ENCODE measurements at regions not wholly inside any gene's neighbourhood (a gene's known extent, or its start where the extent isn't known, plus 50 kb on each side); places are given as distances from the start of the nearest gene placed in this dataset.

DNA sequence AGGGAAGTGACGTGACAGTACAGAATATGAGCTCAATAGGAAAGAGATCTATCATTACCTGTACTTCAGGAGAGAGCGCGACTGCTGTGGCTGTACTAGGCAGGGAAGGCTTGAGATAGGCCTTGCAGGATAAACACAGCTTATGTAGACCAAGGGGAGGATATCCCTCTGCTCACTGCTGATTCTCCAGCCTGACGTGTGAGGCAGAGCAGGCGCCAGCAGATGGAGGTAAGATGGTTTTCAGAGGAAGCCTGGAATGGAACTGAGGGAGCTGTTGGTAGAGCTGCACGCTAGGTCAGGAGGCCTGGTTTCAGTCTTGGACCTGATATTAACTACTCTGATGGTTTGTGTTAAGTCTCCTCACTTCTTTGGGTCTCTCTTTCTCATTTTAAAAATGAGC lies 291.4 kb downstream of the YTHDC2 start:
- DNase-seq: no peak

DNA sequence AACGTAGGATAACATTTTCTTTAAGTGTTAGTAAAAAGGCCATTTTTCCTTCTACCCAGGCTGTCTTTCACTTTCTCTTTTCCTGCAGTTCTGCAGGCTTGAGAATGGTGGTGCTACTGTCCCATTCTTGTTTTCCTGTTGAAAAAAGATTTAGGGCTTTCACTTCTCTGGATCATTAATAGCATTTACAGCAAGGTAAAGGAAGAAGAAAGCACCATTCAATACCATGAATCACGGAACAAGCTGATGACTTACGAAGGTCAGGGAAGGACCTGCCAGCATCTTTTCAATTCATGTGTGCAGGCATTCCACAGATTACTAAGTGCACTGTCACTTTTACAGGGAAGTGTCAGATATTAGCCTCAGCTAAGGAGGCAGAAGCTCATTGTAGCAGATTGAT lies 292.8 kb downstream of the YTHDC2 start:
- no peak for DNase-seq

DNA sequence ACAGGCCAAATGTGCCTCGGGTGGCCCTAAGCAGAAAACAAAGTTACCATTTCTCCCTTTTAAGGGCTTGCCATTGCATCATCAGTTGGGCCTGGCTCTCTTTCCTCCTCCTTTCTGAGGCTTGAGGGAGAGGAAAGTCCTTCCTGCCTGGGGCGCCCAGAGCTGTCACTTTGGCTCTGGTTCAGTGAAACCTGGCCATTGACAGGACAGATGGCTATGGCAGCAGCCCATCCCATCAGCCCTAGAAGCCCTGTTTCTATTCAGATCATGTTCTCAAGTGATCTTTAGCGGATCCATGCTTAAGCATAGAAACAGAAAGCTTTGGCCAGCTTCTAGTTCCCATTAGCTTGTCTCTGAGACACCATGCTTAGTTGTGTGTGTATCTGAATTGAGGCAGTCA lies 293.4 kb downstream of the YTHDC2 start:
- DNase-seq: no peak

DNA sequence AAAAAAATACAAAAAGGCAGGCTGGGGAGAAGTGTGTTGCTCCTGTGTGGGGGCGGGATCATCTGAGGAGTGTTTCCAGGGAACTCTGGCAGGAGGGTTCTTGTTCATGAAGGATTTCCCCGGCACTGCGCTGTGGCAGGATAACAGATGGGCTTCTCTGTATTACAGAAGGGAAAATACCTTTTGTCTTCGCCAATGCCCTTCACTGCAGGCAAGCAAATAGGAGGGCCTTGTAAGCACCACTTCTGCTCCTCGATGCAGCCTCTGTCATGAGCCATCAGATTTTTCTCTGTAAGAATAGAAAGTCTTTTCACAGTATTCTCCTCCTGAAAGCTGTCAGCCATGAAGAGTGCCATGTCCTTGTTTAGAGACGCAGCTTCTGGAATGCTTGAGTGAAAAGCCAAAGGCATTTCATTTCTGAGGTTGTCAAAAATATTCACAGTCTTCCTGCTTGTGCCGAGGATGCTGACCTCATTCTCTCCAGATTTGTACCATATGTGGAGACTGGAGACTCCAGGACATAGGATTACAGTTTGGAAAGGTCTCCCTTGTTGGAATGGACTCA lies 294.0 kb downstream of the YTHDC2 start:
- DNase-seq: no peak

DNA sequence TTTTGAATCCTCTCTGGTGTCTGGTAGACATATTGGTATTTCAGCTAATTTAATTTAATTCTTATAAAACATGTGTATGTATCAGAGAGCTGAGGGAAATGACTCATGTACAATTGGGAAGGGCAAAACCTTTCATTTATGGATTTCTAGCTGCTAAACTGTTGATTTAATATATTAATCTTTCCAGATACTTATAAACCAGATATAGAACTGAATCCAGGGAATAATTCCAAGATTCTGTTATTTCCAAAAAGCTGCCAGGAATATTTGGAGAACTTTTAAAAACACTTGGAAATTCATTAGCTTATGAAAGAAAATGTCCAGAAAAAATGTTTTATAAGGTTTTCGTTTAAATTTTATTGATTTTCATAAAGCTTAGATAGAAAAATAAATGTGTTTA lies 295.5 kb downstream of the YTHDC2 start:
- no peak for DNase-seq

DNA sequence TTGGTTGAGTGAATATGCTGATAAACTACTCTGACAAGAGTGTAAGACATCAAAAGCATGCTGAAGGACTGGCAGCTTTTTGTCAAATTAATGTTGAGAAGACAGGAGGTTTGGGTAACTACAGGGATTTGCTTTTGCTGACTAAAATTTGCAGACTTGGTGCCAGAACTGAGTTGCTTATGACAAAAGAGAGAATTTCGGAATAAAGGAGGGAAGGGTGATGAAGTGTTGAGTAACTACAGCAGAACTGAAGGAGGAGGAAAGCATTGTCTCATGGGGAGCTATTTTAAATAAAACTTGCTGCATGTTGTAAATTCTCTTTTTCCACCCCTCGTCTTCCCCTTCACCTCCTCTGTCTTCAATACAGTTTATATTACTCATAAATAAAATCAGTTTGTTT lies 296.1 kb downstream of the YTHDC2 start:
- no peak for DNase-seq

DNA sequence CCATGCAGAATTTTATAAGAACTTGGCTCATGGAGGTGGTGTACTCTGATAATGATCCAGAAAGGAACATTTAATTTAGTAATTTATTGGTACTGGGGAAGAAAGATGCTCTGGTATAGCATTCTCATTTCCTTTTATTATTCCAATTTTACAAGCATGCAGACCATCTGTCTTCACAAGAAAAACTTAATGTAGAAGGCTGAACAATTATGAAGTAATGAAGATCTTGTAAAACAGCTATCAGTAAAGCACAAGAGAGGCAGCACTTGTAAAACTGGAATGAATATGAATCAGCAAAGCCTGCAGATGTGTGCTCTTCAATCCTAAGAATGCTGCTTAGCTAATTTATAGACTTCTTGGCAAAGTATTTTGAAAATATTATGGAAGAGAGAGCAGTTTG lies 300.0 kb downstream of the YTHDC2 start:
- DNase-seq: no peak

DNA sequence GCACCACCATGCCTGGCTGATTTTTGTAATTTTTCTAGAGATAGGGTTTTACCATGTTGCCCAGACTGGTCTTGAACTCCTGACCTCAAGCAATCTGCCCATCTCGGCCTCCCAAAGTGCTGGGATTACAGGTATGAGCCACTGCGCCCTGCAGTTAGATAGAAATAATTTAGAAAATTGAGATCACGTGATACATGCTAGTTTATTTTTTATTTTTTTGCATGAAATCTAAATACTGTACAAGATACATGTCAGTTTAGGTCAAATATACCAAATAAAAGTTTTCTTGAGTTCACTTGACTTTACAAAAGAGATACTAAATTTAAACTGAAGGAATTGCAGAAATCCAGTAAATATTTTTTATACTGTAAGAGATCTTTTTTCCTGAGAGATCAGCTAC lies 304.2 kb downstream of the YTHDC2 start:
- DNase-seq: no peak

DNA sequence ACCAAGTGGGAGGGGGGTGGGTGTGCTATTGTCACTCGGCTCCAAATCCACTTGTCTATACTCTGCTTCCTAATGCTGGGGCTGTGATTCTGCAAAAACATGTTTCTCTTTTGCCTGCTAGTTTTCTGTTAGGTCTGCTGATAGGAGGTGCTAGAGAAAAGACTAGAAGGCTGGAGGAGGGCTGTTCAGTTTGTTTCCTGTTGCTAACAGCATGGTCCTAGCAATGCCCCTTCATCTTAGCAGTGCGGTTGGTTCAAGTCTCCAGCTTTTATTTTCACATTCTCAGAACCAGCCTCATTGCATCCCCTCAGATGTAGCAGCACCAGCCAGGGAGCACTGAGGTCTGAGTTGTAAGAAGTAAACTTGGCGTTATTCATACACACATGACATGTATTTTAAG lies 310.2 kb downstream of the YTHDC2 start:
- no peak for DNase-seq

DNA sequence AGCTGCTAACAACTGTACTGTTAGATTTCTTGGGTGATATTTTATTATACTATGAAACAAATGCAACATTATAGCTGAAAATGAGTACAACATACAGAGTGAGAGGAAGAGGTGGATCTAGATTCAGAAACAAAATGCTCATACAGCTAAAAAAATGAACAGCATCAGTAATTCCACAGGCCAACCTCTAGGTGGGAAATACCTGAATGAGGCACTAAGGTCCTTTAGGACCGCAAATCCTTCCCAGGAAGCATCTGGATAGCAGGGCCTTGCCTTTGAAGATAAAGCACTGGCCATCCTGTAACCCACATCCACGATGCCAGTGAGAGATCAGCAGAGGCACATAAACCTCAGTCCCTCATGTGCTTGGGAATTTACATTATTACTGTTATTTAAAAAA lies 310.8 kb downstream of the YTHDC2 start:
- DNase-seq: no peak

DNA sequence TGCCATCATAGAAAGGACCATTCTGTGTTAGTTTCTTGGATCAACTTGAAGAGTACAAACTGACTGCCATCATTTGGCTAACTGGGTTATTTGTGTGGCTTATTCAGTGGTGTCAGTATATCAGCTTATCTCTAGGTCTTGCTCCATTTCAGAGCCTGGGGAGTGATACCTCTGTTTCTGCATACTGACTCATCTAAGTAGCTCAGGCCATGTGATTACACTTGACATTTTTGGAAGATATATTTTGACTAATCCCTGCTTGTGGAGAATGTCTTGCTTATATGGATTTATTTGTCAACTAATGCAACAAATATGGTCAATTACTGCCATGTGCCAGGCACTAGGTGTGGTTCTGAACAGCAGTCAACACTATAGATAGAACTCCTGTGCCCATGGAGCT lies 311.7 kb downstream of the YTHDC2 start:
- no peak for DNase-seq

DNA sequence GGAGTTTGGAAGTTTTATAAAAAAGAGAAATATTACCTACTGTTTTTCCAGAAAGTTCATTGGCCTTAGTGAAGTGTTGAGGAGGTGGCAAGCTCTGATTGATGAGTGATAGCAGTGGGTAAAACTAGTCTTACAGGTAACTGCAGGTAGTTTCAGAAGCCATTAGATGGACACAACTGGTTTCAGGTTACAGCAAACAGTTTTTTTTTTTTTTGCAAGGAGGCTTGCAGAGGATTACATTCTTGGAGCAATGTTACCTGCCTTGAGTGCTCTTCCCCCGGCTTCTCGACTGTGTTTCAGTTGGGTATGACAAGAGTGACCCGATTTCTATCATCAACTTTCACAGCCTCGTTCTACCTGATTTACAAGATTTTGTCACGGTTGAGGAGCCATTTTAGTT lies 333.4 kb downstream of the YTHDC2 start:
- DNase-seq: no peak

DNA sequence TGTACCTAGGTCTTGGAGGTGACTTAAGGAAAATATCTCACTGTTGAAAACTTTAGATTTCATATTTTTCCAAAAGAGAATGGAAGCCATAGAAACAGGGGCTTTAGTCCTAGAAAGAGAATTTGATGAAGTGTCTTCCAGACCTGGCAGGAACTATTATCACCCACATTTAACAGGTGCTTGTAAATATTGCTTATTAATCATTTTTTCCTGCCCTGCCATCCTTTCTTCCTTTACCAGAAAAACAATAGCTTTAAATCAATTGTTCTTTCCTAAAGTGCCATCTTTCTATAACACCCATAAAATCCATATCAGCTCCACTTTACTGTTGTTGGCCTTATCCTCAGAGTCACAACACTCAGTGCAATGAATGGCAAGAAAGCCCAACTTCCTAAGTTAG lies 350.9 kb downstream of the YTHDC2 start:
- DNase-seq: no peak

DNA sequence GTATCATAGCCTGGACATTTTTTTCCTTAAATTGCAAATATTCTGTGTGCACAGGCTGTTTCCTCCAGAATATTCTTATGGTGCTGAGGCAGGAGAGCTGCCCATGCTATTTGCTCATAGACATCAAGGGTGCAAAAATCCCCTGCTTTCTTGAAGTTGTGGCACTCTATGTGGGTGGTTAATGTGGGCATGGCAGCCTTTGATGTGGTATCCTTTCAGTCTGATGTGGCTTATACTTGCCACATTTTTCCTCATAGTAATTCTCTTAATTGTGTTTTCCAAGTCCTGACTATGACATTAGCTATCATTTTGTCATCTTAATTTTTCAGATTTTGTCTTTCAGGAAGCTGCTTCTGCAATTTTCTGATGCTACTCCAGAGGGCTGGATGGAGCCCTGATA lies 353.3 kb downstream of the YTHDC2 start:
- DNase-seq: no peak

DNA sequence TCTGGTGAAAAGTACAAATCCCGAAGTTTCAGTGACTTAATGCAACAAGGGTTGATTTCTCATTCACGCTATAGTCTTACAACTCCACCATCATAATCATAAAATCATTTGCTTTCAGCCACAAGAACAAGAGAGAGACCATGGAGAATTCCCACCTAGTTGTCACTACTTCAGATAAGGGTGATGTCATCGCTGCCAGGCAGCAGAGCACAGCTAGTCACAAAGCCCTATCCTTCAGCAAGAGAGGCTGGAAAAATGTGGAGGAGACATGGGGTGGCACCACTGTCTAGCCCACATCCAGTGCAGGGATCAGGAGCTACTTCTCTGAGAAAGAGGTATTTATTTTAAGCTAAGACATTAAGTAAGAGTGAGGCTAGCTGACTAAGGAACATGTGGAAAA lies 356.1 kb downstream of the YTHDC2 start:
- DNase-seq: no peak

DNA sequence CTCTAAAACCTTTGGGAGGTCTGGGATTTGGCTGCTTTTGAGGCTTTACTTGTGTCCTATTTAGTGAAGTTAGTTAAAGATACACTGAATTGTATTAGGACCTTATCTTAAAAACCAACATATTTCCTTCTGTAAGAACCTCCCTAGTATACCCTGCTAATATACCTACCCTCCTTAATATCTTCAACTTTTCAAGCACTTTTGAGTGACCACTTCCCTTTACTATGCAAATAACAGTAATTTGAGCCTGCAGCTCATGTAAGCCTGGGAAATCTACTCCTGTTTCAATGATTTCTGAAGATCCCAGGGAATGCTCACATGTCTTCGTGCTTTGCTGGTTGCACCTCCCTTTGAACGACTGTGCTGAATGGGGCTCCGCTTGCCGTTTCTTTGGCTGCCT lies 358.5 kb downstream of the YTHDC2 start:
- DNase-seq: no peak

DNA sequence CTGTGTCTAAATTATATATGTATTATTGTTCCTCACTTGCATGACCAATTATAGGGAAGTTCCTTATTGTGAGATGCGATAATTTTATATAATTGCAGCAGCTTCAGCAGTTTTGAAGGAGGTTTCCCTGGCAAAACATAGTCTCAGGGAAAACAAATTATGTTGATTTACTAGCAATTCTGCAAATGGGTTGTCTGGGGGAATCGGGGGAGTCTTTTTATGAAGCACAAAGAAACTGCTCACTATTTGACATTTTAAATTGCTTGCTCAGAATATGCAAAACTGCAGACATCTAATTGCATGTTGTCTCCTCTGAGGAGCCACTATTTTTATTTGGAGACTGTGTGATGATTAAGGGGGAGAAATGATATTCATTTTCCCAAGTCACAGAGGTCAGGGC lies 361.6 kb downstream of the YTHDC2 start:
- no peak for DNase-seq

DNA sequence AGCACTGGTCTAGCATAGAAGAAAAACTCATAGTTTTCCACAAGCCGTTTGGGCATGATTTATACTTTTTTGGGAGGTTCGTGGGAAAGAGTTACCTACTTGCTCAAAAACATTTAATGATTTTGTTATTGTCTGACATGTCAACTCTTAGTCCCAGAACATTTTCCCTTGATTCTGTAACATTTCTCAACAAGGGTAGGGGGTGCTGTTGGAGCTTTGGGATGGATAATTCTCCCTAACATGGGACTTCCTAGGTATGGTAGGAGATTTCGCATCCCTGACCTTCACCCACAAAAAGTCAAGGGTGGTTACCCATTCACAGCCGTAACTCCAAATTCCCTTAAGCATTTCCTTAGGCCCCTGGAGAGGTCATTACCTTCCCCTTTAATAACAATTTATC lies 378.0 kb downstream of the YTHDC2 start:
- DNase-seq: no peak

DNA sequence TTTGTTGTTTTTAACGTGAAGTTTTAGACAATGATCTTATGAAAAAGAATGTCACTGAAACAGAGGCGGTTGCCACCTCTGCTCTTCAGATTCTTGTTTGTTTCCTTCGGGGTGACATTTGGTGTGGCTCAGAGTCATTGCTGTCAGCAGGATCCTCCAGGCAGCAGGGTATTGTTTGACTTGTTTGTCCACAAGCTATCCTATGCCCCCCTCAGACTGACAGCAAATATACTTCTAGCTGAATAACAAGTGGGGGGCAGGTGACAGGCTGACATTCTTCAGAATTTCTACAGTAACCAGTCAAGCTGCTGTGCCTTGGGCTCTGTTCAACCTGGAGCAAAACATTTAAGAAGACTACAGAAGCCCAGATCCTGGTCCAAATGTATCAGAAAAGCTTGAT lies 383.3 kb downstream of the YTHDC2 start:
- DNase-seq: no peak

DNA sequence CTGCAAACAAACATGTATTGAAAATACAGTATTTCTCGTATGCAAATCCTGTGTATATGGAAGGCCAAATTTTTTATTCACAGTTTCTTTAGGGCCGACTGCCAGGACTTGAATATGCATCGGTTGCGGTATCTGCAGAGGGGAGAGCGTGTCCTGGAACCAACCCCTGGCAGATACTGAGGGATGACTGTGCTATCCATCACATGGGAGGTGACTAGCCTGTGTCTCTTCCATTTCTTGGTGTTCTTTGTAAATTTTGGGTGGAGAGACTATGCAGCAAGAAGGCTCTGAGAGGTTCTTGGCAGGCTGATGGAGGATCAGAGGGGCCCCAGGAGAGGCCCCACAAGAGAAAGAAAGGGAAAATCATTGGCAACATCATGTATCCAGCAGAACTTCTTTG lies 384.3 kb downstream of the YTHDC2 start:
- DNase-seq: no peak

DNA sequence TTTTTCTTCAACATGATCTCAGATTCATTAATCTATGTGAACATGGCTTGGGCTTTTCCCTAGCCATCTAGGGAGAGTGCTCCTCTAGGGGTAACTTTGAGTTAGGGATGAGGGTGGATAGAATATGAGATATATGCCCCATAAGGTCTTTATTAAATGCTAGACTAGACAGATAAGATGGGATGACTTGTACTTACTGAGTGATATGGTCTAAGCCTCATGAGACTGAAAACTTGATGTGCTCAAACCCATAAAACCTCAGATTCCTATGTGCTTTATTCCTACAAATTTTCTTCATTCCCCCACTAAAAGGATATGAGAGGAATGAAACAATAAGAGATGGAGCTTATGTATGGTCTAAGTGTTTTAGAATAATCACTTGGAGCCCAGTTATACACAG lies 386.6 kb downstream of the YTHDC2 start:
- DNase-seq: no peak

DNA sequence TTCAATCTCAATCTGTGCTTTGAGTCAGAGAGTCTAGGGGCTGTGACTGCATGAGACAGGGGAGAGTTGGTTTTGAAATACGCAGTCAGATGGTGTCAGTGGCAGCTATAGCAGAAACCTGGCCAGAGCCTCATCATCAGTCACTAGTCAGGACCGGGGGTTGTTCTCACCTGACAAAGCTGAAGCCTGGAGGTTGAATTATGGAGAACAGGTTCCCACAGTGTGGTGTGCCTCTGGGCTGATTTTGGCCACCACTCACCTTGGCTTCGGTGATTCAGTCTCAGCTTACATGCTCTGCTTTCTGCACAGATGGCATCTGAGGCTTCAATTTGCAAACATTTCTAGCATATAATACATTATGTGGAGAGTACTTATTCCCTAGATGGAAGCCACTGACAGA lies 387.3 kb downstream of the YTHDC2 start:
- DNase-seq: no peak

DNA sequence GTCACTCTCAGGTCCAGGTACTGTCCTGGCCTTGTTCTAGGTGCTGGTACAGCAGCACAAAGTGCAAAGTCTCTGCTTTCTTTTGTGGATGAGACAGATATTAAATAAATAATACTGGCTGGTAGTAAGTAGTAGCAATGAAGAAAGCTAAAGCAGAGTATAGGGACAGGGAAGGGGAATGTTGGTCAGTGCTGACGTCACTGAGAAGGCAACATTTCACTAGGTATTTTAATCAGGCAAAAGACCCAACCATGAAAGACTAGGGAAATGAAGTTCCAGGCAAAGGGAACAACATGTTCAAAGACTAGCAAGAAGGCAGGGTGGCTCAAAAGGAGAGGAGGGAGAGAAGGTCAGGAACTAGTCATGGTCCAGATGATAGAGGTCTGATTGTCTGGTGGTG lies 388.2 kb downstream of the YTHDC2 start:
- DNase-seq: no peak

DNA sequence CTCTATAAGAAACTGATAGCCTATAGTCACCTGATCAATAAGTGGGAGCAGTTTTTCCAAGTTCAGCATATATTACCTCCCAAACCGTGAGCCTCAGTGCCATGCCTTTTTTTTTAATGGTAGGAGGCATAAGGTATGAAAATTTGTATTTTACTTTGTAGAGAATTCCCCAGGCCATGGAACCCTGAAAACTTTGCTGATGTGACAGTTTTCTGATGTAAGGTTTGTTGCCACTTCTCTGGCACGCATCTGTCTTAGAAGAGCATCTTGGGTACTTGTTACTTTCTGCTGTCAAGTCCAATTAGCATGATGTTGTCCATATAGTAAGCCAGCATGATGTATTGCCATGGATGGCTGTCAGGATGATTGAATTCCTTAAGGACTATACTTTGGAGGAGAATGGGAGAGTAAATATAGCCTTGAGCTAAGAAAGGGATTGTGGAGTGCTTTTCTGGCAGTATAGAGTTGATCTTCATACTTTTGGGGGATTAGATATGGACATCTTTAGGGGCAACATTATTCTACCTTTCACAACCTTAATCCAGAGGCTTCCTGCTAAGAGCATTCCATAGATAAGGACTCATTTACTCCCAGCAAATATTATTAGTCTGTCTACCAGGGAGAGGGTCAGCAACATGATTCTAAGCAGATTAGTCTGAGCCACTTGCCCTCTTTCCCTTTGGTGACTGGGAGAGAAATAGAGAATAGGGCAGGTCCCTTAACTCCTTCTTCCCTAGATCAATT lies 389.6 kb downstream of the YTHDC2 start:
- DNase-seq: no peak

DNA sequence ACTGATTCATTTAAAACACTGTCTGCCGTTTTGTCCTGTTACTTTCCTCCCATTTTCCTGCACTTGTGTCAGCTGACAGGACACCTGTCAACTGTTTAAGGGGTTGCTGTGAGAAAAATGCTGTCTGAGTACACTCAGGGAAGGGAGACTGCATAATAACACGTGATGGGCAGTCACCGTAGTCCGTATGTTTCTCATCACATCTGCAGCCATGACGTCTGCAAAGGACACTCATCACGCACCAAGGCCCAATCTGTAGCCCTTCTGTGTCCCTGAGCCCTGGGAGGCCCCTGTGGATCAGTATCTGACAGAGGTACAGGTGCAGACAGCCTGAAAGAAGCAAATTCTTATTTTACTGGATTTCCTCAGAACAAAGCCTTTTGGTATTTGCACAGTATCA lies 396.3 kb downstream of the YTHDC2 start:
- no peak for DNase-seq
